BJ (cell line): ENCODE measurements at regions not wholly inside any gene's neighbourhood (a gene's known extent, or its start where the extent isn't known, plus 50 kb on each side); places are given as distances from the start of the nearest gene placed in this dataset.
A peak's percentile ranks its signal among the peaks of the same experiment; 100 is the strongest.

Experiments used
- CTCF ChIA-PET: fragments of 350-600 bp; formaldehyde crosslinking; extraction: SDS; loops from one replicate; lab custom pipeline; 2021; ENCODE audit warnings: antibody characterized with exemption, inconsistent platforms; lab: Yijun Ruan, JAX
- POLR2A ChIA-PET: fragments of 300-600 bp; sonication (Branson Sonifier 250); formaldehyde crosslinking; extraction: SDS; loops from one replicate; lab custom pipeline; 2021; ENCODE audit warnings: antibody characterized with exemption; lab: Charles Lee
- DNase-seq: peaks from one replicate; pipeline ENCODE4 v3.0.0-alpha.2; 2011; ENCODE audit warnings: low read depth
- H3K27me3 ChIP-seq: 2 replicates; pipeline ENCODE4 v1.6.0; 2011; ENCODE audit warnings: low read length; ENCODE audit not compliant: control insufficient read depth, insufficient read depth
- H3K36me3 ChIP-seq: 2 replicates; pipeline ENCODE4 v1.5.1; 2011; ENCODE audit warnings: low read length; ENCODE audit not compliant: control insufficient read depth, insufficient read depth
- H3K4me3 ChIP-seq: 2 replicates; pipeline ENCODE4 v1.5.1; 2011; ENCODE audit warnings: low read depth, mild to moderate bottlenecking, control low read depth, low read length
- TF ChIP-seq, protein P1 (sequence below): IDR thresholded peaks from 2 replicates; pipeline ENCODE4 v1.5.1; 2011; ENCODE audit warnings: low read depth, mild to moderate bottlenecking, control low read depth, inconsistent platforms, low read length, moderate library complexity; ENCODE audit not compliant: insufficient read depth

DNA sequence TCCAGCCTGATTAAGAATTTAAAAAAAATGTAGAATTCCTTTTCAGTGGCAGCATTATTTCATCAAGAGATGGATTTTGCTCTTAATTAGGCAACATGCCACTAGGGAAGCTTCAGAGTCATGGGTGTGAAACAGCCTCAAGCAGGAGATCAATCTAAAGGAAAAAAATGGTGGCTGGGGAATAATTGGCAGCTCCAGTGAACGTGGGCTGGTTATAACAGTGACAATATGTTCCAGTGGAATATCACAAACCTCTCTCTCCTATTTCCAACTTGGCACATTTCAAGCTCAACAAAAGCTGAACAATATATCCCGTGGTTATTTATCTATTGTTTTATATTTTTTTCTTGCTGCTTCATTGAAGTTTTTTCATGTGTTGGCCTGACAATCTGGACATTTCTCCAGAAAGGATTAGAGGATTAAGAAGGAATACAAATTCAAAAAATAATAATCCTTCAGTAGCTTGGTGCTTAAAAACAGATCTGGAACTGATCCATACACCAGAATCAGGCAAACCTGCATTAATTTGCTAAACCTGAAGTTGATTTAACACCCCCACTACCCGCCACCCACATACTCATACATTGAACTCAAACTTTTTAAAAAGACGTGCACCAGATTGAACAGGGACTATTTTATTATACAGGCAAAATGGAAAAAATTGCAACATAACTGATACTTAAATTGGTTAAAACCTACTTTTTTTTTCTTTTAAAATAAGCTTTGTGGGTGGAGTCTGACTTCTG, 255.9 kb upstream of the SPRED2 start:
- CTCF ChIA-PET = interaction anchor here (1.4 kb wide), 1 partner anchor 8 kb away, joined by 4 read pairs; no protein-coding TSS in a partner anchor

DNA sequence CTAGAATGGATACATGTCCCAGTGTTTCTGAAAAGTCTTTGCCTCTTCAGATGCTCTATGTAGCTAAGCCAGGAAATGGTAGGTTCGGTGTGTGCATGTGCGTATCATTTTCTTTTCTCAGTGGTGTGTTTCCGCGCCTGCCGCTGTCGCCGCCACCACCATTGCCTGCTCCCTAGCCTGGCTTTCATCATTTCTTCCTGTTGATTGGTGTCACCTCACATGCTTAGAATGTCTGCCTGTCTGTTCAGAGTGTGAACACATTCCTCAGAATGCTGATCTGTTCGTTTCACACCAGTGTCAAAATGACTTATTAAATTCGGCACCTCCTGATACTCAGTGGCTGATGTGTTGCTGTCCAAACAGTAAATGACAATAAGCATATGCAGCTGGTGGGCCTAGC, 255.2 kb upstream of the SPRED2 start:
- DNase-seq = no peak
- H3K36me3 ChIP-seq = no peaks in the 10 kb centered on the region
- ChIA-PET CTCF (interaction anchor here (0.7 to 1.2 kb wide), 2 partner anchors 55 to 113 kb away, joined by 3 read pairs; no protein-coding TSS in a partner anchor), POLR2A (no interaction called here)
- H3K4me3 ChIP-seq = no peak overlapping the region
- TF ChIP-seq, protein P1, sequence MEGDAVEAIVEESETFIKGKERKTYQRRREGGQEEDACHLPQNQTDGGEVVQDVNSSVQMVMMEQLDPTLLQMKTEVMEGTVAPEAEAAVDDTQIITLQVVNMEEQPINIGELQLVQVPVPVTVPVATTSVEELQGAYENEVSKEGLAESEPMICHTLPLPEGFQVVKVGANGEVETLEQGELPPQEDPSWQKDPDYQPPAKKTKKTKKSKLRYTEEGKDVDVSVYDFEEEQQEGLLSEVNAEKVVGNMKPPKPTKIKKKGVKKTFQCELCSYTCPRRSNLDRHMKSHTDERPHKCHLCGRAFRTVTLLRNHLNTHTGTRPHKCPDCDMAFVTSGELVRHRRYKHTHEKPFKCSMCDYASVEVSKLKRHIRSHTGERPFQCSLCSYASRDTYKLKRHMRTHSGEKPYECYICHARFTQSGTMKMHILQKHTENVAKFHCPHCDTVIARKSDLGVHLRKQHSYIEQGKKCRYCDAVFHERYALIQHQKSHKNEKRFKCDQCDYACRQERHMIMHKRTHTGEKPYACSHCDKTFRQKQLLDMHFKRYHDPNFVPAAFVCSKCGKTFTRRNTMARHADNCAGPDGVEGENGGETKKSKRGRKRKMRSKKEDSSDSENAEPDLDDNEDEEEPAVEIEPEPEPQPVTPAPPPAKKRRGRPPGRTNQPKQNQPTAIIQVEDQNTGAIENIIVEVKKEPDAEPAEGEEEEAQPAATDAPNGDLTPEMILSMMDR = no peak
- peaks cover 8% of the 10 kb centered on the region for H3K27me3 ChIP-seq

More for the DNA sequence above, 255.9 kb upstream of the SPRED2 start:
- DNase-seq = no peak
- H3K4me3 ChIP-seq = no peak overlapping the region
- H3K36me3 ChIP-seq = no peaks in the 10 kb centered on the region
- TF ChIP-seq, protein P1 = no peak
- POLR2A ChIA-PET = no interaction called here
- H3K27me3 ChIP-seq = peaks cover 8% of the 10 kb centered on the region

DNA sequence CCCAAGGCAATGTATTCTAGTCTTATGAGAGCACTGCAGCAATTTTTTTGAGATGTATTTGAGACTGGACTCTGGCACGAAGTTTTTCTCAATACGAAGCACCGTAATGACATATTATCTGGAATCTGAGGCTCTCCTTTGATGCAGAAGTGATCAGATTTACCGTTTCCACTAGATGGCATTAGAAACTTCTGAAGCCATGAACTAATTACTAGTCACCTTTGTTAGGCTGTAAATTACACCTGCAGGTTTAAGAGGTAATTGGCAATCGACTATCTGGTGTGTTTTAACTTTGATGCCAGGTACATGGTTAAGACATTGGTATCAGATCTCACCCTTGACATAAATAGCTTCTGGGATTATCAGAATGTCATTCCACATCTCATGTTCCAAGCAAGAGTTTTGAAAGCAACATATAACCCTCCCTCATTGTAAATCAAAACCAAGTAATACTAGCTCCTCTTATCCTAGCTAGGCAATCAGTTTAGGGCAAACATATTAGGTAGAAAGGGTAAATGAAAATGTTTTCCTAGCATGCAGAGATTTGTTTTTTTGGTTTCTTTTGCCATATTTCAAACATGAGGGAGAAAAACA, 254.6 kb upstream of the SPRED2 start:
- ChIA-PET POLR2A (no interaction called here), CTCF (interaction anchor here (0.7 to 1.2 kb wide), 2 partner anchors 56 to 114 kb away, joined by 3 read pairs; no protein-coding TSS in a partner anchor)
- DNase-seq = no peak
- H3K27me3 ChIP-seq = peaks cover 8% of the 10 kb centered on the region
- TF ChIP-seq, protein P1 = 0 out of 2 replicates have a peak, but pooled peaks have one; percentile 1
- H3K4me3 ChIP-seq = no peak overlapping the region
- no peaks in the 10 kb centered on the region for H3K36me3 ChIP-seq

DNA sequence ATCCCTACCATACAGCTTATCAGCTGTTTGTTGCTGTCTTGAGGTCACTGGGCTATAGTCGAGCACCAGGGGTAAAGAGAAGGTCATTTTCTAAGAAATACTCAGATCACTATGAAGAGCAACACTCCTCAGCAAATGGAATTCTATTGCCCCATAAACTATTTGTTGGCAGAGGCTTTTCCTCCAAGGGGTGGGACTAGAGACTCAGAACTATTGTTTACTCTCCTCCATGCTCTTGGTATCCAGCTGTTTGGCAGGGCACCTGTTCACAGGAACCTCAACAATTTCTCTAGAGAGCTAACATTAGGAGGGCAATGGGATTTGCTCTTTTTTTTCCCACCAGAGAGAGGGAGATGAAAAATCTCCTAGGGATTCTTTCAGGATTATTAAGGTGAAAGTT, 249.1 kb upstream of the SPRED2 start:
- CTCF ChIA-PET = interaction anchor here (1.0 to 1.1 kb wide), 2 partner anchors 8 to 29 kb away, joined by 3 to 4 read pairs; no protein-coding TSS in a partner anchor
- DNase-seq = no peak
- TF ChIP-seq, protein P1 = no peak

DNA sequence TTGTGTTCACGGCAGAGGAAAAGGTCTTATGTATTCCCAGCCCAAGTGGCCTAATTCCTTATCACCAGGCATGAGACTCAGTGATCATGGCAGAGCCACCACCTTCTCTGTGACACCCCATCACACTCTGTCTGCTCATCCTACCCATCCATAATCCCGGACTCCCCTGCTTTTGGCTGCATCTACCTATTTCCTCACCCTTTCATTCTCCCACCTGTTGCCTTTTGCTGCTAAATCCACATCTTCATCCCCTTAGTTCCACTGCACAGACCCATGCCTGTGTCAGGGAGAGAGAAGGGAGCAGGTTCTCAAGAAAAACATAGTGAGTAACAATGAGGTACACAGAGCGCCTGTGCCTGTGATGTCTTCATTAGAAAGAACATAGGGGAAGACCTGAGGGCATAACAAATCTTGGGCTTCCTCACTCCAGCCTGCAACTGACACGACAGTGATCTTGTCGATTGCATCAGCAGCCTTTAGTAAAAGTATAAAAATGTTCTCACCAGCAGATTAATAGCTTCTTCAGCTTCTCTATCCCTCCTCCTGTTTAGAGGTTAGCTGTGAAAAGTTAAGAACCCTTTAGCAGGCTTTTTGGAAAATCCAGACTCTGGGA, 246.5 kb upstream of the SPRED2 start:
- ChIA-PET CTCF (interaction anchor here (2.1 kb wide), 1 partner anchor 12 kb away, joined by 5 read pairs; no protein-coding TSS in a partner anchor), POLR2A (no interaction called here)
- Histone ChIP-seq H3K27me3 (peaks cover 3% of the 10 kb centered on the region), H3K36me3 (no peaks in the 10 kb centered on the region), H3K4me3 (no peak overlapping the region)
- DNase-seq = no peak
- TF ChIP-seq, protein P1 = no peak

More for the DNA sequence above, 249.1 kb upstream of the SPRED2 start:
- peaks cover 3% of the 10 kb centered on the region for H3K27me3 ChIP-seq
- POLR2A ChIA-PET = no interaction called here
- H3K36me3 ChIP-seq = no peaks in the 10 kb centered on the region
- no peak overlapping the region for H3K4me3 ChIP-seq
